ENCODE measurements at regions not wholly inside any gene's neighbourhood (a gene's known extent, or its start where the extent isn't known, plus 50 kb on each side); places are given as distances from the start of the nearest gene placed in this dataset.

GRCh38 chr16:16877061-16877460, 498.1 kb downstream of the NPIPA7 start:
- Histone ChIP-seq H3K9me3 (ENCODE audit: control insufficient read depth, low read length) (no peaks in the 10 kb centered on the region), H3K27ac (ENCODE audit: low read length) (no peak overlapping the region), H3K27me3 (ENCODE audit: control insufficient read depth, insufficient read depth) (no peaks in the 10 kb centered on the region), H3K4me1 (ENCODE audit: control insufficient read depth, insufficient read depth, low read length) (no peaks in the 10 kb centered on the region), H3K4me3 (ENCODE audit: low read length) (no peak overlapping the region)
- DNase-seq (no peak), ATAC-seq (no peak)
- intact Hi-C loops (cut with DNase I): no loop called here
- 80% methylated on average over 2 of the region's 2 CpGs for WGBS

GRCh38 chr16:16879567-16880251, 500.8 kb downstream of the NPIPA7 start:
- DNase-seq (no peak), ATAC-seq (no peak)
- Histone ChIP-seq H3K9me3 (ENCODE audit: control insufficient read depth, low read length) (no peaks in the 10 kb centered on the region), H3K27me3 (ENCODE audit: control insufficient read depth, insufficient read depth) (no peaks in the 10 kb centered on the region), H3K4me1 (ENCODE audit: control insufficient read depth, insufficient read depth, low read length) (no peaks in the 10 kb centered on the region), H3K27ac (ENCODE audit: low read length) (no peak overlapping the region), H3K4me3 (ENCODE audit: low read length) (no peak overlapping the region)
- intact Hi-C loops (cut with DNase I): no loop called here
- 56% methylated on average over 8 of the region's 8 CpGs for WGBS

- 66% methylated on average over 7 of the region's 7 CpGs for whole genome bisulfite sequencing
- DNase-seq (no peak), ATAC-seq (no peak)
- intact Hi-C loops (cut with DNase I): no loop called here
- Histone ChIP-seq H3K27ac (ENCODE audit: low read length) (no peak overlapping the region), H3K27me3 (ENCODE audit: control insufficient read depth, insufficient read depth) (no peaks in the 10 kb centered on the region), H3K4me1 (ENCODE audit: control insufficient read depth, insufficient read depth, low read length) (no peaks in the 10 kb centered on the region), H3K4me3 (ENCODE audit: low read length) (no peak overlapping the region), H3K9me3 (ENCODE audit: control insufficient read depth, low read length) (no peaks in the 10 kb centered on the region)
Measured at GRCh38 chr16:16881814-16882213, 502.9 kb downstream of the NPIPA7 start.

GRCh38 chr16:16882766-16883165, 503.8 kb downstream of the NPIPA7 start:
- Histone ChIP-seq H3K27me3 (ENCODE audit: control insufficient read depth, insufficient read depth) (no peaks in the 10 kb centered on the region), H3K4me1 (ENCODE audit: control insufficient read depth, insufficient read depth, low read length) (no peaks in the 10 kb centered on the region), H3K27ac (ENCODE audit: low read length) (no peak overlapping the region), H3K4me3 (ENCODE audit: low read length) (no peak overlapping the region), H3K9me3 (ENCODE audit: control insufficient read depth, low read length) (no peaks in the 10 kb centered on the region)
- 86% methylated on average over 3 of the region's 3 CpGs for WGBS
- ATAC-seq (no peak), DNase-seq (no peak)
- intact Hi-C loops (cut with DNase I): no loop called here

GRCh38 chr16:16884451-16884850, 505.5 kb downstream of the NPIPA7 start:
- no peaks in the 10 kb centered on the region for H3K9me3 ChIP-seq (ENCODE audit: control insufficient read depth, low read length)
- no peaks in the 10 kb centered on the region for H3K27me3 ChIP-seq (ENCODE audit: control insufficient read depth, insufficient read depth)
- H3K4me1 ChIP-seq (ENCODE audit: control insufficient read depth, insufficient read depth, low read length): no peaks in the 10 kb centered on the region
- intact Hi-C loops (cut with DNase I): no loop called here
- ATAC-seq (no peak), DNase-seq (no peak)
- H3K4me3 ChIP-seq (ENCODE audit: low read length): no peak overlapping the region
- WGBS: 72% methylated on average over 1 of the region's 1 CpG
- no peak overlapping the region for H3K27ac ChIP-seq (ENCODE audit: low read length)

- intact Hi-C loops (cut with DNase I): no loop called here
- ATAC-seq (no peak), DNase-seq (no peak)
- Histone ChIP-seq H3K9me3 (ENCODE audit: control insufficient read depth, low read length) (no peaks in the 10 kb centered on the region), H3K4me1 (ENCODE audit: control insufficient read depth, insufficient read depth, low read length) (no peaks in the 10 kb centered on the region), H3K27me3 (ENCODE audit: control insufficient read depth, insufficient read depth) (no peaks in the 10 kb centered on the region), H3K27ac (ENCODE audit: low read length) (no peak overlapping the region), H3K4me3 (ENCODE audit: low read length) (no peak overlapping the region)
- WGBS: 85% methylated on average over 4 of the region's 4 CpGs
Measured at GRCh38 chr16:16887193-16887592, 508.3 kb downstream of the NPIPA7 start.

- no peak overlapping the region for H3K4me3 ChIP-seq (ENCODE audit: low read length)
- 71% methylated on average over 2 of the region's 2 CpGs for WGBS
- H3K4me1 ChIP-seq (ENCODE audit: control insufficient read depth, insufficient read depth, low read length): no peaks in the 10 kb centered on the region
- no peaks in the 10 kb centered on the region for H3K9me3 ChIP-seq (ENCODE audit: control insufficient read depth, low read length)
- intact Hi-C loops (cut with DNase I): no loop called here
- no peak overlapping the region for H3K27ac ChIP-seq (ENCODE audit: low read length)
- H3K27me3 ChIP-seq (ENCODE audit: control insufficient read depth, insufficient read depth): no peaks in the 10 kb centered on the region
- ATAC-seq: no peak
- no peak for DNase-seq
Measured at GRCh38 chr16:16890964-16891363, 512.0 kb downstream of the NPIPA7 start.

GRCh38 chr16:16904601-16905000, 525.7 kb downstream of the NPIPA7 start:
- intact Hi-C loops (cut with DNase I): no loop called here
- ATAC-seq: no peak
- WGBS: 63% methylated on average over 1 of the region's 1 CpG

GRCh38 chr16:16905850-16906249, 526.9 kb downstream of the NPIPA7 start:
- H3K4me1 ChIP-seq (ENCODE audit: control insufficient read depth, insufficient read depth, low read length): no peaks in the 10 kb centered on the region
- 63% methylated on average over 3 of the region's 3 CpGs for WGBS
- no peaks in the 10 kb centered on the region for H3K27me3 ChIP-seq (ENCODE audit: control insufficient read depth, insufficient read depth)
- ATAC-seq: no peak
- peaks cover 2% of the 10 kb centered on the region for H3K9me3 ChIP-seq (ENCODE audit: control insufficient read depth, low read length)
- no peak for DNase-seq
- no peak overlapping the region for H3K27ac ChIP-seq (ENCODE audit: low read length)
- intact Hi-C loops (cut with DNase I): no loop called here
- no peak overlapping the region for H3K4me3 ChIP-seq (ENCODE audit: low read length)

More at GRCh38 chr16:16904601-16905000, 525.7 kb downstream of the NPIPA7 start:
- H3K4me3 ChIP-seq (ENCODE audit: low read length): no peak overlapping the region
- H3K4me1 ChIP-seq (ENCODE audit: control insufficient read depth, insufficient read depth, low read length): no peaks in the 10 kb centered on the region
- peaks cover 2% of the 10 kb centered on the region for H3K9me3 ChIP-seq (ENCODE audit: control insufficient read depth, low read length)
- no peak overlapping the region for H3K27ac ChIP-seq (ENCODE audit: low read length)
- DNase-seq: no peak
- H3K27me3 ChIP-seq (ENCODE audit: control insufficient read depth, insufficient read depth): no peaks in the 10 kb centered on the region

GRCh38 chr16:16907089-16907488, 528.1 kb downstream of the NPIPA7 start:
- no peak overlapping the region for H3K4me3 ChIP-seq (ENCODE audit: low read length)
- DNase-seq: no peak
- H3K27ac ChIP-seq (ENCODE audit: low read length): no peak overlapping the region
- H3K4me1 ChIP-seq (ENCODE audit: control insufficient read depth, insufficient read depth, low read length): no peaks in the 10 kb centered on the region
- intact Hi-C loops (cut with DNase I): no loop called here
- ATAC-seq: no peak
- peaks cover 2% of the 10 kb centered on the region for H3K9me3 ChIP-seq (ENCODE audit: control insufficient read depth, low read length)
- H3K27me3 ChIP-seq (ENCODE audit: control insufficient read depth, insufficient read depth): no peaks in the 10 kb centered on the region

- Histone ChIP-seq H3K27ac (ENCODE audit: low read length) (no peak overlapping the region), H3K4me3 (ENCODE audit: low read length) (no peak overlapping the region), H3K9me3 (ENCODE audit: control insufficient read depth, low read length) (peaks cover 2% of the 10 kb centered on the region), H3K4me1 (ENCODE audit: control insufficient read depth, insufficient read depth, low read length) (no peaks in the 10 kb centered on the region), H3K27me3 (ENCODE audit: control insufficient read depth, insufficient read depth) (no peaks in the 10 kb centered on the region)
- intact Hi-C loops (cut with DNase I): no loop called here
- WGBS: 58% methylated on average over 5 of the region's 5 CpGs
- ATAC-seq: no peak
- no peak for DNase-seq
Measured at GRCh38 chr16:16908077-16908476, 529.1 kb downstream of the NPIPA7 start.

GRCh38 chr16:16909126-16909525, 530.2 kb downstream of the NPIPA7 start:
- WGBS: 59% methylated on average over 3 of the region's 3 CpGs
- no peak for ATAC-seq

More at GRCh38 chr16:16909126-16909525, 530.2 kb downstream of the NPIPA7 start:
- intact Hi-C loops (cut with DNase I): no loop called here
- Histone ChIP-seq H3K27ac (ENCODE audit: low read length) (no peak overlapping the region), H3K4me3 (ENCODE audit: low read length) (no peak overlapping the region), H3K27me3 (ENCODE audit: control insufficient read depth, insufficient read depth) (no peaks in the 10 kb centered on the region), H3K9me3 (ENCODE audit: control insufficient read depth, low read length) (peaks cover under 1% of the 10 kb centered on the region), H3K4me1 (ENCODE audit: control insufficient read depth, insufficient read depth, low read length) (no peaks in the 10 kb centered on the region)
- no peak for DNase-seq
